GM12875 (cell line): ENCODE measurements at regions not wholly inside any gene's neighbourhood (a gene's known extent, or its start where the extent isn't known, plus 50 kb on each side); places are given as distances from the start of the nearest gene placed in this dataset.

ENCODE experiments used
- H3K4me3 ChIP-seq: one replicate; pipeline ENCODE4 v1.5.1; 2011; ENCODE audit warnings: low read depth, low read length, control low read depth
- CTCF ChIP-seq: IDR thresholded peaks from 2 replicates; pipeline ENCODE4 v1.5.1; 2011; ENCODE audit warnings: low read depth, mild to moderate bottlenecking, control low read depth, inconsistent platforms, low read length, moderate library complexity, borderline replicate concordance; ENCODE audit not compliant: insufficient read depth

DNA sequence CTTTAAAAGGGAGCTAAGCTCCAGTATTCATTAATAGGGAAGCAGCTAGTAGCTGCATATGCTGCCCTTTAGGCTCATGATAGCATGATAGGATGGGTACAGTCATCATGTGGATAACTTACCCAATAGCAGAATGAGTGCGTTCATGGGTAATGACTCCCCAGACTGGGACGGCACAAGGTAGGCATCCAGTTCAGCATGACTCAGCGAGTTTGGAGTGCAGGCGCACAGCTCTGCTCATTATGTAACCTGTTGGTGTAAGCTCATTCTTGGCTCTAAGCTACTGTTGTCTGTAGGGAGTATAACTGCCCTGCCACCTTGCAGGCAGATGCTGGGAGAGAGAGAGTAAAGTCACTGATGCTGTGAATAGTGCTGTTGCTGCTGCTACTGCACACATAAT is 209.2 kb upstream of the SYT4 start:
- TF ChIP-seq CTCF: no peak
- no peak overlapping the region for H3K4me3 ChIP-seq

- TF ChIP-seq CTCF: no peak
- H3K4me3 ChIP-seq: no peak overlapping the region
Measured at GRCh38 chr18:43501099-43501498, 223.8 kb upstream of the SYT4 start.

GRCh38 chr18:43506935-43507334 is 229.6 kb upstream of the SYT4 start:
- no peak for TF ChIP-seq CTCF
- H3K4me3 ChIP-seq: no peak overlapping the region

- no peak for TF ChIP-seq CTCF
- no peak overlapping the region for H3K4me3 ChIP-seq
Measured at GRCh38 chr18:43507842-43508481, 230.7 kb upstream of the SYT4 start.

DNA sequence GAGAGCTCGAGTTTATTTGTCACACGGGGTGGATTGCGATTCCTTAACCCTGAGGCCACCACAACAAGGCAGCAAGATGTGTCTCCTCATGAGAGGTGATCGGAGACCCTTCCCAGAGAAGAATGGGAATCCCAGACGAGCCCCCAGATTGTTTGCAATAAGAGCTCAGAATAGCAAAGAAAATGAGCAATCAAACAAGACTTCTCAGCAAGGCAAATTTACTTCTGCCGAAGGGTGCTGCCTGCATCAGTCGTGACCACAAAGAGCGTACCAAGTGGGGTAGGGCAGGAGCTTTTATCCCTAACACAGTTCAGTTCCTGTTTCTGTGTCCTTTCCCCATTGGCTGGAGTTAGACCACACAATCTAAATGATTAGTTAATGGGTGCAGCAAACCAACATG is 237.5 kb upstream of the SYT4 start:
- no peak for TF ChIP-seq CTCF
- H3K4me3 ChIP-seq: no peak overlapping the region

- H3K4me3 ChIP-seq: no peak overlapping the region
- no peak for TF ChIP-seq CTCF
Measured at GRCh38 chr18:43515481-43515880, 238.2 kb upstream of the SYT4 start.

DNA sequence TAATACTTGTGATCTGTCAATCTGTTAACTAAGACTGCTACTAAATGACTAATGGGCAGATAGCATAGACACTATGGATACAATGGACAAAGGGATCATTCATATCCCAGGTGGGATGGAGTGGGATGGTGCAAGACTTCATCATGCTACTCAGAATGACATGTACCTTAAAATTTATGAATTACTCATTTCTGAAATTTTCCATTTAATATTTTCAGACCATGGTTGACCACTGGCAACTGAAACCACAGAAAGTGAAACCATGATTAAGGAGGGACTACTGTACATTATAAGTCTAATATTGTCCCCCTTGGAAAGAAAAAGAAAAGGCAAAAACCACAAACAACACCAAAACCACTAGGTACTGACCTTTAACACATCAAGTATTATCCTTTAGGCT is 247.0 kb upstream of the SYT4 start:
- TF ChIP-seq CTCF: no peak
- no peak overlapping the region for H3K4me3 ChIP-seq
